Activated B cell treated with CpG ODN at 0.5 μM for 24 hours (primary cell): ENCODE measurements at regions not wholly inside any gene's neighbourhood (a gene's known extent, or its start where the extent isn't known, plus 50 kb on each side); places are given as distances from the start of the nearest gene placed in this dataset.
"Not testable (repeated sequence)": the region's sequence is repeated elsewhere in the genome, so short reads cannot be mapped to it uniquely, and the experiment has no call there.

ENCODE experiments used
- ATAC-seq: fragments of 200-7000 bp; cut with Tn5 transposase; one replicate; pipeline ENCODE4 v1.10.0; 2021; ENCODE audit warnings: low read depth, mild to moderate bottlenecking, moderate library complexity
- CTCF ChIA-PET: fragments of 350-600 bp; sonication (Branson Sonifier 250); formaldehyde crosslinking; loops from one replicate; lab custom pipeline; 2021; ENCODE audit warnings: antibody characterized with exemption; lab: Charles Lee
- POLR2A ChIA-PET: fragments of 350-600 bp; sonication (Branson Sonifier 250); formaldehyde crosslinking; loops from one replicate; lab custom pipeline; 2021; ENCODE audit warnings: antibody characterized with exemption; lab: Charles Lee
- DNase-seq: peaks from one replicate; pipeline ENCODE4 v3.0.0; 2022
- H3K27ac Mint-ChIP-seq: one replicate; pipeline ENCODE4 v1.8.0; 2020; ENCODE audit warnings: mixed read lengths
- H3K27me3 Mint-ChIP-seq: one replicate; pipeline ENCODE4 v1.8.0; 2021; ENCODE audit warnings: mixed read lengths
- H3K36me3 Mint-ChIP-seq: one replicate; pipeline ENCODE4 v1.8.0; 2021; ENCODE audit warnings: low read depth, mixed read lengths
- H3K4me1 Mint-ChIP-seq: one replicate; pipeline ENCODE4 v1.8.0; 2021; ENCODE audit warnings: mixed read lengths
- H3K4me3 Mint-ChIP-seq: one replicate; pipeline ENCODE4 v1.8.0; 2020; ENCODE audit warnings: mild to moderate bottlenecking, mixed read lengths
- H3K9me3 Mint-ChIP-seq: one replicate; pipeline ENCODE4 v1.8.0; 2020; ENCODE audit warnings: mixed read lengths
- intact Hi-C: fragments of 100-400 bp; cut with micrococcal nuclease; formaldehyde crosslinking; loops from one replicate; pipeline ENCODE4 v1.15.1; 2024
- TF ChIP-seq, protein P1 (sequence below): fragments of 200-600 bp; IDR thresholded peaks from one replicate; pipeline ENCODE4 v1.8.0; 2022; ENCODE audit warnings: antibody characterized with exemption, mild to moderate bottlenecking

- TF ChIP-seq, protein P1, sequence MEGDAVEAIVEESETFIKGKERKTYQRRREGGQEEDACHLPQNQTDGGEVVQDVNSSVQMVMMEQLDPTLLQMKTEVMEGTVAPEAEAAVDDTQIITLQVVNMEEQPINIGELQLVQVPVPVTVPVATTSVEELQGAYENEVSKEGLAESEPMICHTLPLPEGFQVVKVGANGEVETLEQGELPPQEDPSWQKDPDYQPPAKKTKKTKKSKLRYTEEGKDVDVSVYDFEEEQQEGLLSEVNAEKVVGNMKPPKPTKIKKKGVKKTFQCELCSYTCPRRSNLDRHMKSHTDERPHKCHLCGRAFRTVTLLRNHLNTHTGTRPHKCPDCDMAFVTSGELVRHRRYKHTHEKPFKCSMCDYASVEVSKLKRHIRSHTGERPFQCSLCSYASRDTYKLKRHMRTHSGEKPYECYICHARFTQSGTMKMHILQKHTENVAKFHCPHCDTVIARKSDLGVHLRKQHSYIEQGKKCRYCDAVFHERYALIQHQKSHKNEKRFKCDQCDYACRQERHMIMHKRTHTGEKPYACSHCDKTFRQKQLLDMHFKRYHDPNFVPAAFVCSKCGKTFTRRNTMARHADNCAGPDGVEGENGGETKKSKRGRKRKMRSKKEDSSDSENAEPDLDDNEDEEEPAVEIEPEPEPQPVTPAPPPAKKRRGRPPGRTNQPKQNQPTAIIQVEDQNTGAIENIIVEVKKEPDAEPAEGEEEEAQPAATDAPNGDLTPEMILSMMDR = no peak
- Mint-ChIP-seq H3K27ac (no peak overlapping the region), H3K36me3 (no peaks in the 10 kb centered on the region), H3K9me3 (no peaks in the 10 kb centered on the region), H3K4me3 (no peak overlapping the region), H3K27me3 (no peaks in the 10 kb centered on the region), H3K4me1 (peaks cover 17% of the 10 kb centered on the region)
- ChIA-PET CTCF (no interaction called here), POLR2A (interaction anchor here (0.7 kb wide), 1 partner anchor 13 kb away, joined by 4 read pairs; no protein-coding TSS in a partner anchor)
- ATAC-seq = no peak
- no peak for DNase-seq
- intact Hi-C loops = no loop called here
These were observed 52.9 kb downstream of the ZBTB9 start for GRCh38 chr6:33507261-33507660.

DNA sequence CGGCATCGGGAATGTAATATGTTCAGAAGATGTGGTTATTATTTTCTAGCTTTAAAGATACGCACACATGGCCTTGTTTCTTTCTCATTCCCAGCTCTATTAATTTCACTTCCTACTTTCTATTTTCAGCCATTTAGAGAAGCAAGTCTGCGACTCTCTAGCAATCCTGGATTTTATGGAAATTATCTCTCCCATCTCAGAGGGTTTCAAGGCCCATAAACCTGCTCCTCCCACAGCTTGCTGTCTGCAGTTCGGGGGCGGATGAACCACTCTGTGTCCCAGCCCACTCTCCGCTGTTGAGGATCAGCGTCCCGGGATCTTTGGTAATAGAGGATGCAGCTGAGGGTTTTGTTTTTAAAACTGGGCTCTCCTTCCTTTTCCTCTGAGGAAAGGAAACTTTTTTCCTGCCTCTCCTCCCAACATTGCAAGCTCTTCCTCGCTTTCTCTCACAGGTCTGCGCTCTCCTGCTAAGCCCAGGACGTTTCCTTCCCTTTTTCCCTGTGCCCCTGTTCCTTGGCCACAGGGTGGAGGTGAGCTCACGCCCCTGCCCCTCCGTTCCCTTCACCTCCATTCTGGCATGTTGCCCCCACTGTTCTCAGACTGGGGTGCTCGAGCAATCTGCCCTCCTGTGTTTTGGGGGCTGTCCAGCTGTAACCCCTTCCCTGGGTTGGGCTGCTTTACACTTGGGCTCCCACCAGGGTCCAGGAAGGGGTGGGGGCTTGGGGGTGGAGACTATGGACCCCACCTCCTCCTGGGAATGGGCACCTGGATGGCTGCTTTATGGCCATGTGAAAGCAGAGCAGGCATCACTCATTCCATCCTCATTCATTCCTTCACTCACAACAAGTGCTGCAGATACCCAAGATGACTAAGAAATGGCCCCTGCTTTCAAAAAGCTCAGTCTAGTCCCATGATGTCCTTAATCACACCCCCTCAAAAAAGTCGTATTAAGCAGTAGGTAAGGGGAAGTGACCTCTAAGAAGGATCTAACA, 54.9 kb downstream of the ZBTB9 start:
- H3K4me1 Mint-ChIP-seq = peaks cover 17% of the 10 kb centered on the region
- H3K9me3 Mint-ChIP-seq = no peaks in the 10 kb centered on the region
- intact Hi-C loops = loop anchor here (1.0 kb wide), 1 partner anchor 61 kb away; no protein-coding TSS in a partner anchor
- TF ChIP-seq, protein P1 = no peak
- peaks cover 6% of the 10 kb centered on the region for H3K27me3 Mint-ChIP-seq
- H3K4me3 Mint-ChIP-seq = peak overlapping the region; percentile 9
- no peak for DNase-seq
- peak; percentile 18 for ATAC-seq
- ChIA-PET POLR2A (interaction anchor here (0.5 to 1.0 kb wide), 4 partner anchors 47 to 356 kb away, joined by 3 to 4 read pairs (median 3); no protein-coding TSS in a partner anchor), CTCF (interaction anchor here (1.0 kb wide), 1 partner anchor 39 kb away, joined by 3 read pairs; no protein-coding TSS in a partner anchor)
- no peak overlapping the region for H3K27ac Mint-ChIP-seq
- H3K36me3 Mint-ChIP-seq = no peaks in the 10 kb centered on the region

GRCh38 chr6:33513213-33513612, 58.8 kb downstream of the ZBTB9 start:
- no peak overlapping the region for H3K4me3 Mint-ChIP-seq
- CTCF ChIA-PET = no interaction called here
- ATAC-seq (no peak), DNase-seq (no peak)
- no peaks in the 10 kb centered on the region for H3K9me3 Mint-ChIP-seq
- POLR2A ChIA-PET = no interaction called here
- peaks cover 16% of the 10 kb centered on the region for H3K4me1 Mint-ChIP-seq
- TF ChIP-seq, protein P1 = no peak
- H3K27ac Mint-ChIP-seq = no peak overlapping the region
- H3K27me3 Mint-ChIP-seq = peaks cover 9% of the 10 kb centered on the region
- intact Hi-C loops = no loop called here
- H3K36me3 Mint-ChIP-seq = no peaks in the 10 kb centered on the region

DNA sequence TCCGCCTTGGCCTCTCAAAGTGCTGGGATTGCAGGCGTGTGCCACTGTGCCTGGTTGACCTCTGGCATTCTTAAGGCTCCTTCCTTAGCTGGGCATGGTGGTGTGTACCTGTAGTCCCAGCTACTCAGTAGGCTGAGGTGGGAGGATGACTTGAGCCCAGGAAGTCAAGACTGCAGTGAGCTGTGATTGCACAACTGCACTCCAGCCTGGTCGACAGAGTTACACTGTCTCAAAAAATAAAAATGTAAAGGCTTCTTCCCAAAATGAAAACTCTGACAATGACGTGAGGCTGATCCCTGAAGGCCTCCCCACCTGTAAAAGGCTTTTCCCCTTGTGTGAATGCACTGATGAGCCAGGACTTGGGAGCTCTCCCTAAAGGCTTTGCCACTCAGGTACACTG, 62.4 kb downstream of the ZBTB9 start:
- ATAC-seq = no peak
- Mint-ChIP-seq H3K27ac (no peak overlapping the region), H3K4me1 (no peaks in the 10 kb centered on the region), H3K27me3 (peaks cover 9% of the 10 kb centered on the region), H3K9me3 (no peaks in the 10 kb centered on the region), H3K36me3 (no peaks in the 10 kb centered on the region), H3K4me3 (no peak overlapping the region)
- intact Hi-C loops = no loop called here
- DNase-seq = no peak
- TF ChIP-seq, protein P1 = no peak
- POLR2A ChIA-PET = interaction anchor here (0.6 kb wide), 1 partner anchor 52 kb away, joined by 12 read pairs; no protein-coding TSS in a partner anchor
- CTCF ChIA-PET = no interaction called here

DNA sequence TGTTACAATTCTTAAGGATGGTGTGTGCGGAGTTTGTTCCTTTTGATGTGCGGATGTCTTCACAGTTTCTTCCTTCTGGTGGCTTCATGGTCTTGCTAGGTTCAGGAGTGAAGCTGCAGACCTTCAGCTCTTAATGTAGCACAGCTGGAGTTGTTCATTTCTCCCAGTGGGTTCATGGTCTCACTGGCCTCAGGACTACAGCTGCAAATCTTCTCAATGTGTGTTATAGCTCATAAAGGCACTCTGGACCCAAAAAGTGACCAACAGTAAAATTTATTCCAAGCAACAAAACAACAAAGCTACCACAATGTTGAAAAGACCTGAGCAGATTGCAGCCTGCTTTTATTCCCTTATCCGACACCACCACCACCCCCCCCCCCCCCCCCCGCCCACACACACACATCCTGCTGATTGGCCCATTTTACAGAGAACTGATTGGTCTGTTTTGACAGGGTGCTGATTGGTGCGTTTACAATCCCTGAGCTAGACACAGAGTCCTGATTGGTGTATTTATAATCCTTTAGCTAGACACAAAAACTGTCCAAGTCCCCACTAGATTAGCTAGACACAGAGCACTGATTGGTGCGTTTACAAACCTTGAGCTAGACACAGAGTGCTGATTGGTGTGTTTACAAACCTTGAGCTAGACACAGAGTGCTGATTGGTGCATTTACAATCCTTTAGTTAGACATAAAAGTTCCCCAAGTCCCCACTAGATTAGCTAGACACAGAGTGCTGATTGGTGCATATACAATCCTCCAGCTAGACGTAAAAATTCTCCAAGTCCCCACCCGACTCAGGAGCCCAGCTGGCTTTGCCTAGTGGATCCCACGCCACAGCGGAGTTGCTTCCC, 59.2 kb downstream of the BAK1 start:
- H3K4me3 Mint-ChIP-seq, H3K9me3 Mint-ChIP-seq, H3K36me3 Mint-ChIP-seq, CTCF ChIA-PET, DNase-seq, intact Hi-C loops, H3K4me1 Mint-ChIP-seq, H3K27ac Mint-ChIP-seq, ATAC-seq, H3K27me3 Mint-ChIP-seq: not testable (repeated sequence)
- POLR2A ChIA-PET = interaction anchor here (0.6 kb wide), 1 partner anchor 17 kb away, joined by 5 read pairs; no protein-coding TSS in a partner anchor
